ENCODE measurements at regions not wholly inside any gene's neighbourhood (a gene's known extent, or its start where the extent isn't known, plus 50 kb on each side); places are given as distances from the start of the nearest gene placed in this dataset.

DNA sequence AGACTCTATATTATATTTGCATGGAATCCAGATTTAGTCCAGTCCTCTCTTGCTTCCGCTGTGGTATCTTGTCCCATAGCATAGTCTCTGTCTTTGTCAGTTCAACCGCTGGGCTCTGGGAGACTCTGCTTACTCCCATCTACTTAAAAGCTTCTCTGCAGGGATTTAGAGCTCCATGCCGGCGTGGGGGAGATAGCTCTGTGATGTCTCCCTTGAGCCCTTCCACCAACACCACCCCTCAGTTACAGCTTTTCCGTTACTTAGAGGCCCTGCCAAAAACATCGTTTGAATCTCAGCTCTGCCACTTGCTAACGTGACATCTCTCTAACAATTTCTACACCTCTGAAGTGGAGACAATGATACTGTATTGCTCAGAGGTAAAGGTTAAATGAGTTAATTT, 306.1 kb upstream of the ZNF608 start:
- no peak for DNase-seq
- no peaks in the 10 kb centered on the region for H3K27me3 ChIP-seq
- H3K4me3 ChIP-seq: no peak overlapping the region
- H3K9me3 ChIP-seq: no peaks in the 10 kb centered on the region
- intact Hi-C loops (cut with DNase I): no loop called here
- no peaks in the 10 kb centered on the region for H3K36me3 ChIP-seq
- peaks cover 0 to 10% (median 3%) of the 10 kb centered on the region in 4 donors for H3K4me1 ChIP-seq
- 92 to 94% methylated on average over 7 of the region's 7 CpGs for WGBS, 2 donors
- H3K27ac ChIP-seq: no peak overlapping the region
- TF ChIP-seq EP300 (IDR thresholded peaks at IDR 0.05): no peak
- no peak for TF ChIP-seq POLR2A (IDR thresholded peaks at IDR 0.05)
- TF ChIP-seq POLR2AphosphoS5 (IDR thresholded peaks at IDR 0.05): no peak
- TF ChIP-seq, protein P1, sequence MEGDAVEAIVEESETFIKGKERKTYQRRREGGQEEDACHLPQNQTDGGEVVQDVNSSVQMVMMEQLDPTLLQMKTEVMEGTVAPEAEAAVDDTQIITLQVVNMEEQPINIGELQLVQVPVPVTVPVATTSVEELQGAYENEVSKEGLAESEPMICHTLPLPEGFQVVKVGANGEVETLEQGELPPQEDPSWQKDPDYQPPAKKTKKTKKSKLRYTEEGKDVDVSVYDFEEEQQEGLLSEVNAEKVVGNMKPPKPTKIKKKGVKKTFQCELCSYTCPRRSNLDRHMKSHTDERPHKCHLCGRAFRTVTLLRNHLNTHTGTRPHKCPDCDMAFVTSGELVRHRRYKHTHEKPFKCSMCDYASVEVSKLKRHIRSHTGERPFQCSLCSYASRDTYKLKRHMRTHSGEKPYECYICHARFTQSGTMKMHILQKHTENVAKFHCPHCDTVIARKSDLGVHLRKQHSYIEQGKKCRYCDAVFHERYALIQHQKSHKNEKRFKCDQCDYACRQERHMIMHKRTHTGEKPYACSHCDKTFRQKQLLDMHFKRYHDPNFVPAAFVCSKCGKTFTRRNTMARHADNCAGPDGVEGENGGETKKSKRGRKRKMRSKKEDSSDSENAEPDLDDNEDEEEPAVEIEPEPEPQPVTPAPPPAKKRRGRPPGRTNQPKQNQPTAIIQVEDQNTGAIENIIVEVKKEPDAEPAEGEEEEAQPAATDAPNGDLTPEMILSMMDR (IDR thresholded peaks at IDR 0.05): no peak

DNA sequence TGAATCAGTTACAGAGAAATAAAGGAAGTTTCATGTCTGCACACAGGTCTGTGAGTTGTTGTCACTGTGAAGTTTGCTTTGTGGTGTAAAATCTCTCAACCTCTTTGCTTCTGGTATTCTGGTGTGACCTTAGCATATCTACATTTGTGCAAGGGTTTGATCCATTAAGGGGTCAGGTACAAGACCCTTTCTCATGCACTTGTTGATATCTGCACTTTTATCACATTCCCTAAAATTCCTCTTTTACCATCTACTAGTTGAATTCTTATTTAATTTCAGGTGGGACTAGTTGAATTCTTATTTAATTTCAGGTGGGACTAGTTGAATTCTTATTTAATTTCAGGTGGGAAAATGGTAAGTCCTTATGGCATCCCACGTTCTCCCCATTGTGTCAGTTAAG, 306.7 kb upstream of the ZNF608 start:
- DNase-seq: no peak
- no peak for TF ChIP-seq POLR2A (IDR thresholded peaks at IDR 0.05)
- TF ChIP-seq EP300 (IDR thresholded peaks at IDR 0.05): no peak
- no peak for TF ChIP-seq POLR2AphosphoS5 (IDR thresholded peaks at IDR 0.05)
- TF ChIP-seq, protein P1 (IDR thresholded peaks at IDR 0.05): no peak
- Histone ChIP-seq H3K27ac (no peak overlapping the region), H3K9me3 (no peaks in the 10 kb centered on the region), H3K36me3 (no peaks in the 10 kb centered on the region), H3K27me3 (no peaks in the 10 kb centered on the region), H3K4me1 (peaks cover 0 to 14% (median 5%) of the 10 kb centered on the region in 4 donors), H3K4me3 (no peak overlapping the region)
- intact Hi-C loops (cut with DNase I): no loop called here
- WGBS, 2 donors: 84 to 91% methylated on average over 1 of the region's 1 CpG

DNA sequence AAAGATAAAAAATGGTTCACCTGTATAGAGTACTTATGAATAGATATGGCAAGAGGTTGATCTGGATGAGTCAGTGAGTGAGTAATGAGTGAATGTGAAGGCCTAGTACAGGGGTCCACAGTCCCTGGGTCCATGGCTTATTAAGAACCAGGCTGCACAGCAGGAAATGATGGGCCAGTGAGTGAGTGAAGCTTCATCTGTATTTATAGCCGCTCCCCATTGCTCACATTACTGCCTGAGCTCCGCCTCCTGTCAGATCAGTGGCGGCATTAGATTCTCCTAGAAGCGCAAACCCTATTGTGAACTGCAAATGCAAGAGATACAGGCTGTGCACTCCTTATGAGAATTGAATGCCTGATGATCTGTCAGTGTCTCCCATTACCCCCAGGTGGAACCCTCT, 307.7 kb upstream of the ZNF608 start:
- DNase-seq: no peak
- Histone ChIP-seq H3K4me3 (no peak overlapping the region), H3K4me1 (peaks cover 0 to 23% (median 10%) of the 10 kb centered on the region in 4 donors), H3K9me3 (no peaks in the 10 kb centered on the region), H3K27ac (no peak overlapping the region), H3K36me3 (no peaks in the 10 kb centered on the region), H3K27me3 (no peaks in the 10 kb centered on the region)
- intact Hi-C loops (cut with DNase I): no loop called here
- no peak for TF ChIP-seq POLR2A (IDR thresholded peaks at IDR 0.05)
- TF ChIP-seq POLR2AphosphoS5 (IDR thresholded peaks at IDR 0.05): no peak
- no peak for TF ChIP-seq EP300 (IDR thresholded peaks at IDR 0.05)
- TF ChIP-seq, protein P1 (IDR thresholded peaks at IDR 0.05): no peak
- WGBS, 2 donors: 96 to 97% methylated on average over 4 of the region's 4 CpGs

DNA sequence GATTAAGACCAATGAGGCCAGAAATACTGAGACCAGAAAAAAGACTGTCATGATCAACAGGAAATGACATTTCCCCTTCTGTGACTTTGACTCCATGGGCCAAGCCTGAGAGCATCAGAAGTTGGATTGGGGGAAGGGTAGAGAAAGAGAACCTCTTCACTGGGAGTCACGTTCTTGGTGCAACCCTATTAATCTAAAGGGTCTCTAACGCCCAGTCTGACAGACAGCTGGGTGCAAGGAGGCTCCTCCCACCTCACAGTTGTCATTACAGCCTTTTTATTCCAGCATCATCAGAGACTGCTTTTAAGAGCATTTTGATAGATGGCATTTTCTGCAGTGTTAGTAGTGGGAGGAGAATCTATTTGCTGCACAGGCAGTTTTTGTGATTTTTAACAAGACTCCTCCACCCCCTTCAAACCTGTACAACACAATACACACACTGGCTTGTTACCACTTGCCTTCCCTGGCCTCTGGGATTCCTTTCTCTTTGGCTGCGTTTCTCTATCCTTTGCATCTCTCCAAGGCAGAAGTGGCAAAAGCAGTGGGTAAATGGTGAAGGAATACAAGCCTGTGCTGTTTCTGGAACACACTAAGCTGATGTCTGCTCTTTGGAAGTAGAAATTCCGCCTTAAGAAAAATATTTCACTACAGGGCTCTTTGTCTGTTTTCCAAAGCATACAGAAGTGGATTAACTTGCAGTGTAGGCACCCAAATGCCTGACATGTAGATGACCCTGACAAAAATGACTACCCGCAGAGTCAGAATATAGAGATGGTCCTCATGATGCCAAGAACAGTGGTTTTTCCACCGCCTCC, 310.4 kb upstream of the ZNF608 start:
- intact Hi-C loops (cut with DNase I): no loop called here
- Histone ChIP-seq H3K4me3 (no peak overlapping the region), H3K4me1 (peaks cover 0 to 16% (median 10%) of the 10 kb centered on the region in 4 donors), H3K27me3 (no peaks in the 10 kb centered on the region), H3K9me3 (no peaks in the 10 kb centered on the region), H3K36me3 (no peaks in the 10 kb centered on the region), H3K27ac (no peak overlapping the region)
- DNase-seq: no peak
- 90 to 93% methylated on average over 6 of the region's 6 CpGs for WGBS, 2 donors
- TF ChIP-seq POLR2A (IDR thresholded peaks at IDR 0.05) (no peak), EP300 (IDR thresholded peaks at IDR 0.05) (no peak), POLR2AphosphoS5 (IDR thresholded peaks at IDR 0.05) (no peak)
- TF ChIP-seq, protein P1 (IDR thresholded peaks at IDR 0.05): no peak

All from sigmoid colon (tissue), 6 donors.